SK-N-SH (cell line): ENCODE measurements at regions not wholly inside any gene's neighbourhood (a gene's known extent, or its start where the extent isn't known, plus 50 kb on each side); places are given as distances from the start of the nearest gene placed in this dataset.

ENCODE experiments used
- CTCF ChIA-PET: fragments of 300-600, 350-600 bp; formaldehyde crosslinking; extraction: SDS; loops from one replicate; lab custom pipeline; 2021; lab: Yijun Ruan, JAX
- POLR2A ChIA-PET: fragments of 350-600 bp; sonication (Branson Sonifier 250); formaldehyde crosslinking; extraction: SDS; loops from one replicate; lab custom pipeline; 2020; ENCODE audit warnings: antibody characterized with exemption, inconsistent platforms; lab: Yijun Ruan, JAX
- DNase-seq: peaks from one replicate; pipeline ENCODE4 v3.0.0; 2012
- H2AFZ ChIP-seq: fragments of 200-600 bp; sonication (generic); 2 replicates; pipeline ENCODE4 v1.8.1; 2016; ENCODE audit warnings: antibody characterized with exemption, mild to moderate bottlenecking, low read depth
- H3F3A ChIP-seq: fragments of 200-600 bp; sonication (generic); replicated peaks from 2 replicates; pipeline ENCODE3; 2016; ENCODE audit warnings: antibody characterized with exemption, mild to moderate bottlenecking; ENCODE audit not compliant: insufficient read depth
- H3K27ac ChIP-seq, 2 experiments: fragments of 200-500 bp in 1 of 2; fragments of 200-600 bp in 1 of 2; sonication (Bioruptor generic) in 1 of 2; sonication (generic), shearing (Covaris generic) in 1 of 2; 2 replicates each; pipeline versions ENCODE4 v1.5.1 to v1.6.1; 2014 to 2016; ENCODE audit warnings: low read depth in 2 of 2, inconsistent platforms in 1 of 2, low read length in 1 of 2, mild to moderate bottlenecking in 1 of 2, mixed read lengths in 1 of 2
- H3K27me3 ChIP-seq: fragments of 200-600 bp; sonication (generic), shearing (Covaris generic); 2 replicates; pipeline ENCODE4 v1.6.1; 2016; ENCODE audit warnings: mixed run types; ENCODE audit not compliant: insufficient read depth
- H3K36me3 ChIP-seq, 2 experiments: fragments of 200-500 bp in 1 of 2; fragments of 200-600 bp in 1 of 2; sonication (Bioruptor generic) in 1 of 2; sonication (generic) in 1 of 2; replicated peaks in 1 of 2; 2 replicates each; pipeline versions ENCODE3 to v1.5.1; 2014 to 2016; ENCODE audit warnings: low read length in 1 of 2, mild to moderate bottlenecking in 1 of 2; ENCODE audit not compliant: insufficient read depth in 2 of 2, control insufficient read depth in 1 of 2
- H3K4me1 ChIP-seq, 2 experiments: fragments of 200-500 bp in 1 of 2; fragments of 200-600 bp in 1 of 2; sonication (Bioruptor generic) in 1 of 2; sonication (generic), shearing (Covaris generic) in 1 of 2; 2 replicates each; pipeline versions ENCODE4 v1.5.1 to v1.6.1; 2014 to 2016; ENCODE audit warnings: low read depth in 1 of 2, low read length in 1 of 2, mixed run types in 1 of 2; ENCODE audit not compliant: insufficient read depth in 2 of 2, control insufficient read depth in 1 of 2
- H3K4me2 ChIP-seq: fragments of 200-600 bp; sonication (generic), shearing (Covaris generic); 2 replicates; pipeline ENCODE4 v1.6.1; 2017; ENCODE audit warnings: mixed run types
- H3K4me3 ChIP-seq, 2 experiments: fragments of 200-500 bp in 1 of 2; fragments of 200-600 bp in 1 of 2; sonication (Bioruptor generic) in 1 of 2; sonication (generic), shearing (Covaris generic) in 1 of 2; 2 replicates each; pipeline versions ENCODE4 v1.5.1 to v1.8.1; 2014 to 2016; ENCODE audit warnings: low read depth in 2 of 2, inconsistent platforms in 1 of 2, low read length in 1 of 2, mild to moderate bottlenecking in 1 of 2, mixed read lengths in 1 of 2, moderate library complexity in 1 of 2
- H3K79me2 ChIP-seq: fragments of 200-600 bp; sonication (generic); 2 replicates; pipeline ENCODE4 v1.8.1; 2017; ENCODE audit warnings: mild to moderate bottlenecking; ENCODE audit not compliant: insufficient read depth
- H3K9ac ChIP-seq: fragments of 200-600 bp; sonication (generic); 2 replicates; pipeline ENCODE4 v1.6.1; 2017; ENCODE audit warnings: mixed run types
- H3K9me2 ChIP-seq: fragments of 200-600 bp; sonication (generic); 2 replicates; pipeline ENCODE4 v1.6.1; 2017; ENCODE audit warnings: mixed run types
- H3K9me3 ChIP-seq: fragments of 200-600 bp; sonication (generic); 2 replicates; pipeline ENCODE4 v1.6.1; 2017; ENCODE audit warnings: mixed run types, mild to moderate bottlenecking, moderate library complexity
- H4K20me1 ChIP-seq: fragments of 200-600 bp; sonication (generic); 2 replicates; pipeline ENCODE4 v1.6.1; 2017; ENCODE audit warnings: mild to moderate bottlenecking, mixed run types; ENCODE audit not compliant: insufficient read depth
- CTCF ChIP-seq: fragments of 200-600 bp; sonication (generic); IDR thresholded peaks from 2 replicates; pipeline ENCODE4 v1.6.1; 2017; ENCODE audit warnings: antibody characterized with exemption, mild to moderate bottlenecking, moderate library complexity
- EP300 ChIP-seq, 2 experiments: IDR thresholded peaks; 2 replicates each; pipeline versions ENCODE4 v1.4.0 to v1.6.1; 2012; ENCODE audit warnings: borderline replicate concordance in 1 of 2, low read depth in 1 of 2, low read length in 1 of 2
- MEF2A ChIP-seq: IDR thresholded peaks from 2 replicates; pipeline ENCODE4 v1.4.0; 2012; ENCODE audit warnings: low read depth, borderline replicate concordance
- NRF1 ChIP-seq: IDR thresholded peaks from 2 replicates; pipeline ENCODE4 v1.6.1; 2012; ENCODE audit warnings: low read depth, mild to moderate bottlenecking, low read length
- PBX3 ChIP-seq: IDR thresholded peaks from 2 replicates; pipeline ENCODE4; 2012
- POLR2AphosphoS5 ChIP-seq: IDR thresholded peaks from 2 replicates; pipeline ENCODE4 v1.6.1; 2012; ENCODE audit warnings: low read depth, low read length
- SIN3A ChIP-seq: IDR thresholded peaks from 2 replicates; pipeline ENCODE4 v1.6.1; 2012; ENCODE audit warnings: low read depth, mild to moderate bottlenecking, low read length, moderate library complexity, borderline replicate concordance
- USF1 ChIP-seq: IDR thresholded peaks from 2 replicates; pipeline ENCODE4 v1.4.0; 2012; ENCODE audit warnings: low read depth, borderline replicate concordance
- YY1 ChIP-seq: IDR thresholded peaks from 2 replicates; pipeline ENCODE4 v1.4.0; 2012; ENCODE audit warnings: low read depth, mild to moderate bottlenecking
- WGBS: methylation state at CpG from one replicate; pipeline ENCODE4 v1.1.6; 2017; ENCODE audit warnings: low lambda C conversion rate; 5-methylcytosine and 5-hydroxymethylcytosine counted together

GRCh38 chr17:77687921-77688320, 270.6 kb upstream of the TNRC6C start:
- peaks cover 30% of the 10 kb centered on the region; the same call in 1 of the 2 replicates for H3K27me3 ChIP-seq
- no peak overlapping the region for H3K4me3 ChIP-seq
- H3K9ac ChIP-seq = no peak overlapping the region
- H3K9me2 ChIP-seq = no peaks in the 10 kb centered on the region
- H3F3A ChIP-seq = no peaks in the 10 kb centered on the region
- H3K4me1 ChIP-seq = peaks cover 0 to 27% of the 10 kb centered on the region in 2 experiments; a peak in 1 of 4 replicates
- POLR2A ChIA-PET = no interaction called here
- no peaks in the 10 kb centered on the region for H4K20me1 ChIP-seq
- WGBS = 79% methylated on average over 16 of the region's 16 CpGs
- no peak for DNase-seq
- H3K4me2 ChIP-seq = no peak overlapping the region
- H3K79me2 ChIP-seq = no peaks in the 10 kb centered on the region
- H2AFZ ChIP-seq = no peak overlapping the region
- no peaks in the 10 kb centered on the region for H3K9me3 ChIP-seq
- CTCF ChIA-PET = no interaction called here
- H3K27ac ChIP-seq = no peak overlapping the region
- no peak for TF ChIP-seq YY1
- no peak for TF ChIP-seq SIN3A
- no peak for TF ChIP-seq PBX3
- TF ChIP-seq POLR2AphosphoS5 = no peak
- no peak for TF ChIP-seq CTCF
- TF ChIP-seq EP300 (IDR thresholded peaks at IDR 0.05; ENCODE audit: borderline replicate concordance in 1 of 2, low read depth in 1 of 2, low read length in 1 of 2) = no peak
- no peak for TF ChIP-seq USF1
- TF ChIP-seq NRF1 = no peak
- H3K36me3 ChIP-seq = no peaks in the 10 kb centered on the region

GRCh38 chr17:77688369-77688768, 270.1 kb upstream of the TNRC6C start:
- Histone ChIP-seq H3K9ac (no peak overlapping the region), H3K27ac (no peak overlapping the region), H4K20me1 (no peaks in the 10 kb centered on the region), H3K9me2 (no peaks in the 10 kb centered on the region), H3K4me3 (no peak overlapping the region), H2AFZ (no peak overlapping the region), H3K4me1 (peaks cover 0 to 31% of the 10 kb centered on the region in 2 experiments; a peak in 1 of 4 replicates), H3K4me2 (no peak overlapping the region), H3K79me2 (no peaks in the 10 kb centered on the region), H3K27me3 (peaks cover 30% of the 10 kb centered on the region; the same call in 1 of the 2 replicates), H3F3A (no peaks in the 10 kb centered on the region), H3K9me3 (no peaks in the 10 kb centered on the region), H3K36me3 (no peaks in the 10 kb centered on the region)
- 61% methylated on average over 4 of the region's 4 CpGs for WGBS
- CTCF ChIA-PET = interaction anchor here (0.6 to 0.9 kb wide), 4 partner anchors 19 to 146 kb away, joined by 3 to 4 read pairs (median 3); no protein-coding TSS in a partner anchor
- TF ChIP-seq YY1 (no peak), MEF2A (no peak)
- POLR2A ChIA-PET = no interaction called here
- no peak for DNase-seq
